CD8-positive, alpha-beta memory T cell (primary cell): ENCODE measurements at regions not wholly inside any gene's neighbourhood (a gene's known extent, or its start where the extent isn't known, plus 50 kb on each side); places are given as distances from the start of the nearest gene placed in this dataset.

ENCODE experiments used
- CTCF ChIA-PET: fragments of 350-600 bp; sonication (Branson Sonifier 250); formaldehyde crosslinking; loops from one replicate; lab custom pipeline; 2021; ENCODE audit warnings: antibody characterized with exemption; lab: Charles Lee
- POLR2A ChIA-PET: fragments of 350-600 bp; sonication (Branson Sonifier 250); formaldehyde crosslinking; loops from one replicate; lab custom pipeline; 2021; ENCODE audit warnings: antibody characterized with exemption; lab: Charles Lee
- DNase-seq, 5 donors: peaks; one replicate each; pipeline versions ENCODE4 v3.0.0 to v3.0.0-alpha.2; 2020 to 2022; ENCODE audit warnings: mixed read lengths in 1 of 5
- H3K27ac ChIP-seq: one replicate; pipeline ENCODE4 v1.7.0; 2013; ENCODE audit warnings: low read depth, mild to moderate bottlenecking, low read length, moderate library complexity
- H3K27me3 ChIP-seq: 2 replicates; pipeline ENCODE4 v1.7.0; 2013; ENCODE audit warnings: low read length, mild to moderate bottlenecking; ENCODE audit not compliant: insufficient read depth, poor library complexity, severe bottlenecking
- H3K36me3 ChIP-seq: 2 replicates; pipeline ENCODE4 v1.7.0; 2013; ENCODE audit warnings: mild to moderate bottlenecking, low read length, moderate library complexity; ENCODE audit not compliant: insufficient read depth
- H3K4me1 ChIP-seq: 2 replicates; pipeline ENCODE4 v1.7.0; 2013; ENCODE audit warnings: mild to moderate bottlenecking, low read length, moderate library complexity; ENCODE audit not compliant: insufficient read depth
- H3K4me3 ChIP-seq: 2 replicates; pipeline ENCODE4 v1.7.0; 2013; ENCODE audit warnings: mild to moderate bottlenecking, low read length
- H3K9me3 ChIP-seq: 2 replicates; pipeline ENCODE4 v1.7.0; 2013; ENCODE audit warnings: mild to moderate bottlenecking, low read length
- H3K27ac Mint-ChIP-seq, 8 donors: one replicate each; pipeline ENCODE4 v1.8.0; 2020 to 2021; ENCODE audit warnings: mixed read lengths in 8 of 8, mild to moderate bottlenecking in 6 of 8, inconsistent platforms in 3 of 8, moderate library complexity in 3 of 8
- H3K27me3 Mint-ChIP-seq, 2 donors: one replicate each; pipeline ENCODE4 v1.8.0; 2020 to 2021; ENCODE audit warnings: mixed read lengths in 2 of 2, mild to moderate bottlenecking in 1 of 2, moderate library complexity in 1 of 2
- H3K36me3 Mint-ChIP-seq, 3 donors: one replicate each; pipeline ENCODE4 v1.8.0; 2020 to 2021; ENCODE audit warnings: mixed read lengths in 3 of 3, inconsistent platforms in 1 of 3, mild to moderate bottlenecking in 1 of 3
- H3K4me1 Mint-ChIP-seq, 3 donors: one replicate each; pipeline ENCODE4 v1.8.0; 2020 to 2021; ENCODE audit warnings: mixed read lengths in 3 of 3, inconsistent platforms in 1 of 3, mild to moderate bottlenecking in 1 of 3
- H3K4me3 Mint-ChIP-seq, 7 donors: one replicate each; pipeline ENCODE4 v1.8.0; 2020 to 2021; ENCODE audit warnings: mixed read lengths in 7 of 7, mild to moderate bottlenecking in 6 of 7, moderate library complexity in 4 of 7, inconsistent platforms in 2 of 7
- H3K9me3 Mint-ChIP-seq, 5 donors: one replicate each; pipeline ENCODE4 v1.8.0; 2020 to 2022; ENCODE audit warnings: mixed read lengths in 5 of 5, mild to moderate bottlenecking in 3 of 5, moderate library complexity in 2 of 5, inconsistent platforms in 1 of 5

DNA sequence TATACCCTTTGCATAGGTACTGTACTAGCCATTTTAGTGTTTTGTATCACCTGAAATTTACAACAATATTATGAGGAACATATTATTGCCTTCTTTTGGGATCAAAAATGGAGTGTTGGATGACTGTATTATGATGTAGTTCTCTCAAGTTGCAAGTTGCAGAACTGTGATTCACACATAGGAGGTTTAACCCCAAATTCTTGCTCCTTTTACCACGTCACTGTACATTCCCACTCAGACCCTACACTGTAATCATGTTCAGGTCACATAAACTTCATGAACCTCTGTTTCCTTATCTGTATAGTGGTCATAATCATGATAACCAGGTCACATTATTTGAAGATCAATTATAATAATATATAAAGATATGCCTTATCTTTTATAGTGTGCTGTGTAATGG lies 925.1 kb upstream of the TENM4 start:
- POLR2A ChIA-PET = no interaction called here
- no peak overlapping the region for H3K4me3 Mint-ChIP-seq
- DNase-seq = no peak
- H3K36me3 Mint-ChIP-seq = no peaks in the 10 kb centered on the region
- no peak overlapping the region for H3K27ac Mint-ChIP-seq
- H3K9me3 Mint-ChIP-seq = peaks cover 9 to 20% (median 14%) of the 10 kb centered on the region in 5 donors
- Histone ChIP-seq H3K4me3 (no peak overlapping the region), H3K36me3 (no peaks in the 10 kb centered on the region), H3K9me3 (no peaks in the 10 kb centered on the region), H3K27me3 (no peaks in the 10 kb centered on the region), H3K27ac (no peak overlapping the region), H3K4me1 (no peaks in the 10 kb centered on the region)
- H3K27me3 Mint-ChIP-seq = no peaks in the 10 kb centered on the region
- CTCF ChIA-PET = no interaction called here
- H3K4me1 Mint-ChIP-seq = no peaks in the 10 kb centered on the region

GRCh38 chr11:80365076-80365725 lies 924.4 kb upstream of the TENM4 start:
- Histone ChIP-seq H3K36me3 (no peaks in the 10 kb centered on the region), H3K27me3 (no peaks in the 10 kb centered on the region), H3K4me1 (no peaks in the 10 kb centered on the region), H3K4me3 (no peak overlapping the region), H3K9me3 (no peaks in the 10 kb centered on the region), H3K27ac (no peak overlapping the region)
- Mint-ChIP-seq H3K27ac (no peak overlapping the region), H3K4me3 (no peak overlapping the region), H3K9me3 (peaks cover 11 to 19% (median 13%) of the 10 kb centered on the region in 5 donors), H3K4me1 (no peaks in the 10 kb centered on the region), H3K36me3 (no peaks in the 10 kb centered on the region), H3K27me3 (no peaks in the 10 kb centered on the region)
- POLR2A ChIA-PET = no interaction called here
- no peak for DNase-seq
- CTCF ChIA-PET = no interaction called here

GRCh38 chr11:80362563-80363340 lies 921.9 kb upstream of the TENM4 start:
- ChIA-PET CTCF (no interaction called here), POLR2A (no interaction called here)
- Histone ChIP-seq H3K4me3 (no peak overlapping the region), H3K36me3 (no peaks in the 10 kb centered on the region), H3K4me1 (no peaks in the 10 kb centered on the region), H3K9me3 (no peaks in the 10 kb centered on the region), H3K27ac (no peak overlapping the region), H3K27me3 (no peaks in the 10 kb centered on the region)
- Mint-ChIP-seq H3K36me3 (no peaks in the 10 kb centered on the region), H3K9me3 (peaks cover 9 to 19% (median 11%) of the 10 kb centered on the region in 5 donors), H3K27ac (no peak overlapping the region), H3K27me3 (no peaks in the 10 kb centered on the region), H3K4me1 (no peaks in the 10 kb centered on the region), H3K4me3 (no peak overlapping the region)
- no peak for DNase-seq

DNA sequence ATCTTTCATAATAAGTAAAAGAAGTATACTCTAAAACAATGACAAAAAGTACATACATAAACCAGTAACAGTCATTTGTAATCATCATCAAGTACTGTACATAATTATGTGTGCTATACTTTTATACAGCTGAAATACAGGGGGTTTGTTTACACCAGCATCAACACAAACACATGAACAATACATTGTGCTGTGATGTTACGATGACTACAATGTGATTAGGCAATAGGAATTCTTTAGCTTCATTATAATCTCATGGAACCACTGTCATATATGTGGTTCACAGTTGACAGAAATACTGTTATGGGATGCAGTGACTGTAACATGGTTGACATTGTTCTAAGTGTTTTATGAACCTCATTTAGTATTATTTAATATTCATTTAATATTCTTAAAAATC lies 914.4 kb upstream of the TENM4 start:
- H3K36me3 ChIP-seq = no peaks in the 10 kb centered on the region
- Mint-ChIP-seq H3K27ac (no peak overlapping the region), H3K4me3 (no peak overlapping the region), H3K4me1 (no peaks in the 10 kb centered on the region), H3K36me3 (no peaks in the 10 kb centered on the region), H3K27me3 (no peaks in the 10 kb centered on the region), H3K9me3 (peaks cover 5 to 6% (median 5%) of the 10 kb centered on the region in 5 donors)
- H3K27ac ChIP-seq = no peak overlapping the region
- no peak for DNase-seq
- no peaks in the 10 kb centered on the region for H3K4me1 ChIP-seq
- POLR2A ChIA-PET = no interaction called here
- no peaks in the 10 kb centered on the region for H3K9me3 ChIP-seq
- CTCF ChIA-PET = no interaction called here
- no peak overlapping the region for H3K4me3 ChIP-seq
- H3K27me3 ChIP-seq = no peaks in the 10 kb centered on the region

GRCh38 chr11:80350541-80350940 lies 909.7 kb upstream of the TENM4 start:
- Mint-ChIP-seq H3K4me3 (no peak overlapping the region), H3K4me1 (no peaks in the 10 kb centered on the region), H3K36me3 (no peaks in the 10 kb centered on the region), H3K9me3 (peaks cover 0 to 8% (median 3%) of the 10 kb centered on the region in 5 donors), H3K27me3 (no peaks in the 10 kb centered on the region), H3K27ac (no peak overlapping the region)
- no peaks in the 10 kb centered on the region for H3K36me3 ChIP-seq
- no peaks in the 10 kb centered on the region for H3K27me3 ChIP-seq
- no peak overlapping the region for H3K4me3 ChIP-seq
- POLR2A ChIA-PET = no interaction called here
- H3K9me3 ChIP-seq = no peaks in the 10 kb centered on the region
- H3K4me1 ChIP-seq = no peaks in the 10 kb centered on the region
- H3K27ac ChIP-seq = no peak overlapping the region
- CTCF ChIA-PET = no interaction called here
- no peak for DNase-seq

DNA sequence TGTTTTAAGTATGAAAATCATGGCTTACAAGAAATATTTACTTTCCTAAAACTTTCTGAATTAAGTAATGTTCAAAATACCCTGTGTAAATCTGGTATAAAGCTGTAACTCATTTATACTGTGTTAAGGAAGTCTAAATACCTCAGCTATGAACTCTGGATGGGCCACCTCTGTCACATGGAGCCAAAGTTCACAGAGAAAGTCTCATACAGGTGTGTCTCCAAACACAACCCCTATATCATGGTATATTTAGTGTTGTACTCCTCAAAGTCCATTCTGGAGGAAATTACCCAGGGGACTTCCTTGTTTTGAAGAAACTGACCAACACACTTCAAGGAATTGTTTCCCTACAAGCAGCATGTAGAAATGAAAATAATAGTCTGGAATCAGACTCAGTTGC lies 909.2 kb upstream of the TENM4 start:
- Mint-ChIP-seq H3K36me3 (no peaks in the 10 kb centered on the region), H3K4me3 (no peak overlapping the region), H3K9me3 (peaks cover 0 to 8% (median 3%) of the 10 kb centered on the region in 5 donors), H3K27ac (no peak overlapping the region), H3K4me1 (no peaks in the 10 kb centered on the region), H3K27me3 (no peaks in the 10 kb centered on the region)
- ChIA-PET CTCF (no interaction called here), POLR2A (no interaction called here)
- H3K4me1 ChIP-seq = no peaks in the 10 kb centered on the region
- H3K36me3 ChIP-seq = no peaks in the 10 kb centered on the region
- no peak for DNase-seq
- H3K27me3 ChIP-seq = no peaks in the 10 kb centered on the region
- no peak overlapping the region for H3K4me3 ChIP-seq
- no peaks in the 10 kb centered on the region for H3K9me3 ChIP-seq
- no peak overlapping the region for H3K27ac ChIP-seq

GRCh38 chr11:80346353-80347059 lies 905.7 kb upstream of the TENM4 start:
- no peaks in the 10 kb centered on the region for H3K9me3 ChIP-seq
- H3K27me3 ChIP-seq = no peaks in the 10 kb centered on the region
- Mint-ChIP-seq H3K27me3 (no peaks in the 10 kb centered on the region), H3K9me3 (peaks cover 5 to 12% (median 6%) of the 10 kb centered on the region in 5 donors), H3K4me1 (no peaks in the 10 kb centered on the region), H3K27ac (no peak overlapping the region), H3K36me3 (no peaks in the 10 kb centered on the region), H3K4me3 (no peak overlapping the region)
- no peak for DNase-seq
- CTCF ChIA-PET = interaction anchor here (1.5 kb wide), 1 partner anchor 11 kb away, joined by 3 read pairs; no protein-coding TSS in a partner anchor
- H3K4me3 ChIP-seq = no peak overlapping the region
- no peaks in the 10 kb centered on the region for H3K36me3 ChIP-seq
- no peak overlapping the region for H3K27ac ChIP-seq
- no peaks in the 10 kb centered on the region for H3K4me1 ChIP-seq
- POLR2A ChIA-PET = no interaction called here

GRCh38 chr11:80343436-80343835 lies 902.6 kb upstream of the TENM4 start:
- Mint-ChIP-seq H3K9me3 (peaks cover 2 to 12% (median 7%) of the 10 kb centered on the region in 5 donors), H3K36me3 (no peaks in the 10 kb centered on the region), H3K4me3 (no peak overlapping the region), H3K27ac (no peak overlapping the region), H3K27me3 (no peaks in the 10 kb centered on the region), H3K4me1 (no peaks in the 10 kb centered on the region)
- H3K36me3 ChIP-seq = no peaks in the 10 kb centered on the region
- H3K4me3 ChIP-seq = no peak overlapping the region
- H3K9me3 ChIP-seq = no peaks in the 10 kb centered on the region
- ChIA-PET CTCF (no interaction called here), POLR2A (no interaction called here)
- H3K27me3 ChIP-seq = no peaks in the 10 kb centered on the region
- no peaks in the 10 kb centered on the region for H3K4me1 ChIP-seq
- H3K27ac ChIP-seq = no peak overlapping the region
- DNase-seq = no peak
